ENCODE measurements at regions not wholly inside any gene's neighbourhood (a gene's known extent, or its start where the extent isn't known, plus 50 kb on each side); places are given as distances from the start of the nearest gene placed in this dataset.

GRCh38 chr1:13929313-13929712, 229.3 kb downstream of the PRDM2 start:
- Histone ChIP-seq H3K36me3 (replicated peaks in 1 of 2) (no peaks in the 10 kb centered on the region), H3K4me1 (replicated peaks in 1 of 2) (no peaks in the 10 kb centered on the region), H3K27me3 (no peaks in the 10 kb centered on the region), H3K9me3 (replicated peaks in 1 of 3) (no peaks in the 10 kb centered on the region), H3K27ac (no peak overlapping the region), H3K4me3 (no peak overlapping the region)
- WGBS, 4 donors = 62 to 84% (median 72%) methylated on average over 4 to 5 of the region's 5 CpGs
- intact Hi-C loops (cut with DNase I) = no loop called here
- TF ChIP-seq POLR2A (IDR thresholded peaks at IDR 0.05) = no peak
- TF ChIP-seq, protein P1, sequence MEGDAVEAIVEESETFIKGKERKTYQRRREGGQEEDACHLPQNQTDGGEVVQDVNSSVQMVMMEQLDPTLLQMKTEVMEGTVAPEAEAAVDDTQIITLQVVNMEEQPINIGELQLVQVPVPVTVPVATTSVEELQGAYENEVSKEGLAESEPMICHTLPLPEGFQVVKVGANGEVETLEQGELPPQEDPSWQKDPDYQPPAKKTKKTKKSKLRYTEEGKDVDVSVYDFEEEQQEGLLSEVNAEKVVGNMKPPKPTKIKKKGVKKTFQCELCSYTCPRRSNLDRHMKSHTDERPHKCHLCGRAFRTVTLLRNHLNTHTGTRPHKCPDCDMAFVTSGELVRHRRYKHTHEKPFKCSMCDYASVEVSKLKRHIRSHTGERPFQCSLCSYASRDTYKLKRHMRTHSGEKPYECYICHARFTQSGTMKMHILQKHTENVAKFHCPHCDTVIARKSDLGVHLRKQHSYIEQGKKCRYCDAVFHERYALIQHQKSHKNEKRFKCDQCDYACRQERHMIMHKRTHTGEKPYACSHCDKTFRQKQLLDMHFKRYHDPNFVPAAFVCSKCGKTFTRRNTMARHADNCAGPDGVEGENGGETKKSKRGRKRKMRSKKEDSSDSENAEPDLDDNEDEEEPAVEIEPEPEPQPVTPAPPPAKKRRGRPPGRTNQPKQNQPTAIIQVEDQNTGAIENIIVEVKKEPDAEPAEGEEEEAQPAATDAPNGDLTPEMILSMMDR (IDR thresholded peaks at IDR 0.05) = no peak
- DNase-seq = no peak

GRCh38 chr1:13930151-13930550, 230.2 kb downstream of the PRDM2 start:
- no peaks in the 10 kb centered on the region for H3K9me3 ChIP-seq (replicated peaks in 1 of 3)
- TF ChIP-seq, protein P1 (IDR thresholded peaks at IDR 0.05) = peak in 1 of 6 experiments; percentile 11
- TF ChIP-seq POLR2A (IDR thresholded peaks at IDR 0.05) = no peak
- WGBS, 4 donors = 34 to 56% (median 48%) methylated on average over 3 of the region's 3 CpGs

DNA sequence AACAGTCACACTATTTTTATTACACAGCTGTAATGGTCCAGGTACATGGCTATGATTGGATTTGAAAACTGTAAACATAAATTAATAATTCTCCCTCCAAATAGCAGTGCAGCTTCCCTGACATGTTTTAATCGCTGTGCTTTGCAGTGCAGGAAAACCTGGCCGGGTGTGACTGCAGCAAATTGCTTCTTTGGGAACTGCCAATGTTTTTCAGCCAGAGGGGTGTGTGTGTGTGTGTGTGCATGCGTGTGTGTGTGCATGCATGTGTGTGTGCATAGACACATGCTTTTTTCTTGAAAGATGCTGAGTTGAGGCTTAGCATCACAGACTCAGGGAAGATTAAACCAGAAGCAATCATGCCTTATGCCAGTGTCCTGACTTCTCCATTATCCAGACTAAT, 231.2 kb downstream of the PRDM2 start:
- TF ChIP-seq, protein P1 (IDR thresholded peaks at IDR 0.05) = no peak
- TF ChIP-seq POLR2A (IDR thresholded peaks at IDR 0.05) = no peak
- H3K9me3 ChIP-seq (replicated peaks in 1 of 3) = no peaks in the 10 kb centered on the region
- no peak overlapping the region for H3K4me3 ChIP-seq
- H3K4me1 ChIP-seq (replicated peaks in 1 of 2) = no peaks in the 10 kb centered on the region
- H3K36me3 ChIP-seq (replicated peaks in 1 of 2) = no peaks in the 10 kb centered on the region
- intact Hi-C loops (cut with DNase I) = no loop called here
- H3K27me3 ChIP-seq = no peaks in the 10 kb centered on the region
- no peak for DNase-seq
- H3K27ac ChIP-seq = no peak overlapping the region
- 59 to 66% (median 61%) methylated on average over 3 of the region's 3 CpGs for WGBS, 4 donors

More at GRCh38 chr1:13930151-13930550, 230.2 kb downstream of the PRDM2 start:
- H3K4me3 ChIP-seq = no peak overlapping the region
- DNase-seq = no peak
- no peaks in the 10 kb centered on the region for H3K27me3 ChIP-seq
- H3K4me1 ChIP-seq (replicated peaks in 1 of 2) = no peaks in the 10 kb centered on the region
- H3K36me3 ChIP-seq (replicated peaks in 1 of 2) = no peaks in the 10 kb centered on the region
- intact Hi-C loops (cut with DNase I) = no loop called here
- no peak overlapping the region for H3K27ac ChIP-seq

DNA sequence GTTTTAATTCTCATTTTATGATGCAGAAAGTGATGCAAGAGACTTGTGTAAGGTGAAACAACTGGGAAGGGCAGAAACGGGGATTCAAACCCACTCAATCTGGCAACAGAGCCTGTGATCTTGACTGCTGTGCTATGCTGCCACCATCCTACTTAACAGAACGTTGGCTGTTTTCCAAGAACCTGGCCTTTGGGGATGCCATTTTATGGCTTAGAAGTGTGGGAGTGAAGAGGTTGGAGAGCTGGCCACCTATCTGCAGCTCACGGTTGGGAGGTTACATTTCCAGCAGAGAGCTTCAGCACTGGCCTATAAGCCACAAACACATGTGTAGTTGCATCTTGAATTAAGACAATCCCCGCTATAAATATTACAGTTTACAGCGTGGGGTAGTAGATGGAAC, 235.3 kb downstream of the PRDM2 start:
- intact Hi-C loops (cut with DNase I) = no loop called here
- Histone ChIP-seq H3K4me3 (no peak overlapping the region), H3K27ac (no peak overlapping the region), H3K27me3 (no peaks in the 10 kb centered on the region), H3K36me3 (replicated peaks in 1 of 2) (no peaks in the 10 kb centered on the region), H3K4me1 (replicated peaks in 1 of 2) (no peaks in the 10 kb centered on the region), H3K9me3 (replicated peaks in 1 of 3) (no peaks in the 10 kb centered on the region)
- DNase-seq = no peak
- WGBS, 4 donors = 54 to 65% (median 57%) methylated on average over 5 of the region's 5 CpGs
- TF ChIP-seq, protein P1 (IDR thresholded peaks at IDR 0.05) = no peak
- no peak for TF ChIP-seq POLR2A (IDR thresholded peaks at IDR 0.05)
